ENCODE measurements at regions not wholly inside any gene's neighbourhood (a gene's known extent, or its start where the extent isn't known, plus 50 kb on each side); places are given as distances from the start of the nearest gene placed in this dataset.

DNA sequence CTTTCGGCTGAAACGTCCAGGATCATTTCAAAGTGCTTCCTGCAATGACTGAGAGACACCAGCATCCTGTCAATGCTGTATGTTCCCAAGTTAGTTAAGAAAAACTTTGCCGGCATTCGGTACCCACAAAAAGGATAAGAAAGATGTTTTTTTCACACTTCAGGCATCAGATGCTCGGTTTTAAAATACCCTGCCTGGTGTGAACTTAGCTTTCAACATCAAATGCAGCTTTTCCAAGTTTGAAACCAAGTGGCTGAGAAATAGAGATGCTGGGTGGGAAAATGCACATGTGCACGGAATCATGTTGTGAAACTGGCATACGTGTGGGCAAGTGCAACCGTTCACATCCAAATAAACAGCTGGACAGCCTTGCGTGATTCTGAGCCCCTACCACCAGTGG is 254.9 kb upstream of the IGF1R start:
- DNase-seq, result no peak

DNA sequence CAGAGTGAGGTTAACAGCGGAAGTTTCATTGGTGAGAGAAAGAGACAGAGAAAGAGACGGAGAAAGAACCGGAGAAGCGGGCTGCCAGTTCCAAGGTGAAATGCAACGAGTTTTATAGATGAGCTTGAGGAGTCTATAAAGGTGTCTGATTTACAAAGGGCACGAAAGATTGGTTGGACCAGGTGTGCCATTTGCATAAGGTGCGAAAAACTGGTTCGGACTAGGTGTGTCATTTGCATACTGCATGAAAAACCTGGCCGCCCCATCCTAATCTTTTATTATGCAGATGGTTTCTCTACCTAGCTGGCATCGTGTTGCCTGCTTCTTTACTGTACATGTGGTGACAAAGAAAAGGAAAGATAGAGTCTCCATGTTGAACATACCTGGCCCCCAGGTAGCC is 253.8 kb upstream of the IGF1R start:
- no peak for DNase-seq

DNA sequence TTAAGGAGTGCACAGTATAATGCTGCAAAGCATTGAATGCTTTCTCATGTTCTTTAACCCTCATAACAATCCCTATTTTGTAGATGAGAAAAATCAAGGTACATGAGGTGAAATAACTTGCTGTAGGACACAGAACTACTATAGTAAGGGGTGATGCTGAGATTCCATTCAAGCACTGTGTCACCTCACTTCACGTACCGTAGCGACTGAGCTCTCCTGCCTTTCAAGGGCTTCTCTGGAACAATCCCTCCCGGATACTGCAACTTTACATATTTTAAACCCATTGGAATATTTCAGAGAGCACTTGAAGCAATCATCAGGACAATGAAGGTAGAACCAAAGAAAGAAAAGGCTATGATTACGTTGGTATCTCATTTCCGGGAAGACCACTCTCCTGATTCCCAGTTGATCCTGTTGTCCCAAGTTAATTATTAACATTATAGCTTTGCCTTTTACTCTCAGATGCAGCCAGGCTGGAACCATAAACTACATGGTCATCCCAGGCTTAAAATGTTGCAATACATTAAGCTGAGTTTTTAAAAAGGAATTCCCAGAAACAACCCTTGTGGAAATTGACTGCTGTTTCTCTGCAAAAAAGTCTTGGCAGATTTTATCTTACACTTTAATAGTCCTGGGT is 252.2 kb upstream of the IGF1R start:
- DNase-seq, result no peak

DNA sequence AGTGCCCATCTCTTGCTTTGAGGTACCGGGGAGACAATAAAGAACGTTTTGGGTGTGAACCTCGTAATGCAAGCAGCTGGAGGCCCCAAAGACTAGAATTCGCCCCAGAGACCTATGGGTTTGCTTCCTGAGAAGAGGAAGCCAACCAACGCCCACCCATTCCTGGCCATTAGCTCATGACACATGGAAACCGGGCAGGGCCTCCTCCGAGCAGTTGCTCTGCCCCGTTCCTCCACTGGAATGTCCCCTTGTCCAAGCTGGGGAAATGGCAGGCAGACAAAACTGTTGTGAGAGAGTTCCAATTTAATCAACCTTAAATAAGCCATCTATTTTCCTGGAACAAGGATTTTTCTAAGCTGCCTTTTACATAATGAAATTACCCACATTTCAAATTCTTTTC is 250.9 kb upstream of the IGF1R start:
- no peak for DNase-seq

DNA sequence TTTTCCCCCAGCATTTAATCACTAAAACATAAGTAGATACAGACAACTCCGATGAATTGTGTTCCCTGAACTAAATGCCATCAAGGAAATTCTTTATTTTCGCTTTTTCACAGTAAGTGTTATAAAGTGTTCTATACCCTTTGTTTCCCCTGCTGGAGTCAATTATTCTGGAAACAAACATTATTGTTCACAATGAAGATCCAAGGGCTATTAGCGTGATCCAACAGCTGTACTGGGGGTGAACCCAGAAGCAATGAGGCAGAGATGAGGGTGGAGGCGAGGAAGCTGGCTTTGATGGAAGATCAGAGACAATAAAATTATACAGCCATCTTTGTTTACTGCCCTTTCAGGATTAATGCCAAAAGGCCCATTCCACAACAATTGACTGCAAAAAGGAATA is 250.3 kb upstream of the IGF1R start:
- DNase-seq, result no peak

DNA sequence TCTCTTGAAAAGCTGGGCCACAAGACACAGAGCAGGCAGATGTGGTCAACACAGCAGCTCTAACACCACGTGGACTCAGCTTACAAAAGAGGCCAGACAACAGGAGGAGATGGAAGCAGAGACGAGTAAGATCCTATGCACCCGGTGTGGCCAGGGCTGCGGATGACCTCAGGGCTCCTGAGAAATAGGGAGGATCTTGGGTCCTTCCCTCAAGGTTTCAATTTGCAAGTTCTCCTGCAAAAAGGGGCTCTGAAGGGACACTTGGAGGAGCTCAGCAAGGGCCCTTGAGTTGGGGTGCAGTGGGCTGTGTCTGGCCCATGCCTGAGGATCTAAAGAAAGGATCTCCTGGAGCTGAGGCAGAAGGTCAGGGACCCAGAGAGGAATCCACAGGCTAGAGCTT is 249.5 kb upstream of the IGF1R start:
- DNase-seq, result no peak

DNA sequence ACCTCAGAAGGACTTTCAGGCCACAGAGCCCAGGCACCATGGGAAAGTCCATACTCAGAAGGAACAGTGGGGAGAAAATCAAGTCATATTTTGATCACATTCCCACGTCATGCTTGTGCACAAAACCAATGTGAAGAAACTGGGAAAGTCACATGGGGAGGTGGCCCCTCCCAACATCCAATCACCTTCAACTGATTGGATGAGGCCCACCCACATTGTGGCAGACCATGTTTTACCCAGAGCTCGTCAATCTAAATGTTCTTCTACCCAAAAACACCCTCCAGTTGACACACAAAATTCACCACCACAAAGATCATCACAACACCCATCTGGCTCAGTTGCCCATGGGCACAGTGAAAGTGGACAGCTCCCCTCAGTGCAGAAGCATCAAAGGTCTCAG is 248.2 kb upstream of the IGF1R start:
- no peak for DNase-seq

DNA sequence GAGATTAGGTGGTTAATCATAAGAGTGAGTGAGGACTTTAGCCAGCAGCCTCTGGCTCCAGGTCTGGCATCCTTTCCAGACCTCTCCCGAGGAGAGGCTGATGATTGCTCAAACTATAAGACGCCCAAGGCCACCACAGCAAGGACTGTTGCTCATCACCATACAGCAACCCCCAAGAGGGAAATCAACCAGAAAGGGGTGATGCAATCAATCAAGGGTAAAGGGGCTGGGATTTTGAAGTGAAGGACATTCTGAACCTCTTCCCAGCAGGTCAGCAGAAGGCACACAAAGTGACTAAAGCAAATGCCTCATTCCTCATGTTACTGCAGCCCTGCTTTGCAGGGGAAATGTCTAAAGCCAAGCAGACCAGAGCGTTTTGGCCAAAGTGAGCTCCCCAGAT is 247.3 kb upstream of the IGF1R start:
- DNase-seq, result no peak

DNA sequence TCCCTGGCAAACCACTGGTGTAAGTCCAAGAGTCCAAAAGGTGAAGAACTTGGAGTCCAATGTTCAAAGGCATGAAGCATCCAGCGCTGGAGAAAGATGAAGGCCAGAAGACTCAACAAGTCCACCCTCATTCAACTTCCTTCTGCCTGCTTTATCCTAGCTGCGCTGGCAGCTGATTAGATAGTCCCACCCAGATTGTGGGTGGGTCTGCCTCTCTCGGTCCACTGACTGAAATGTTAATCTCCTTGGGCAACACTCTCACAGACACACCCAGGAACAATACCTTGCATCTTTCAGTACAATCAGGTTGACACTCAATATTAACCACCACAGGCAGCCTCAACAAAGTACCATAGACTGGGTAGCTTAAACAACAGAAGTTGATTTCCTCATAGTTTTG is 245.9 kb upstream of the IGF1R start:
- no peak for DNase-seq

DNA sequence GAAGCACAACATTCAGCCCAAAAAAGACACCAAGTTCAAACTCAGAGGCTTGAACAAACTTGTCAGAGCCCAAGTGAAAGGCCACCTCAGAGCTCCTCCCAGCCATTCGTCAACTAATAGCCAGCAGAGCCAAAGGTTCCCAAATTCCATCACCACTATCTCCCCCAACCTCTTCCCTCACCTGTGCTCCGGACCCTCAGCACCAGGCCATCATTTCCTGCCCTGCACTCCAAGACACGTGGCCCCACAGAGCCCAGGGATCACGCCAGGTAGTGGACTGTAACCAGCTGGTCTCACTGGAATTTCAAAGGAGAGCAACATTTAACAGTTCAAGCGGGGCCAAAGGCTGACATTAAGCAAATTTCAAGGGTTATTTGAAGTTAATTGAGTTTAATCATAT is 245.2 kb upstream of the IGF1R start:
- no peak for DNase-seq

DNA sequence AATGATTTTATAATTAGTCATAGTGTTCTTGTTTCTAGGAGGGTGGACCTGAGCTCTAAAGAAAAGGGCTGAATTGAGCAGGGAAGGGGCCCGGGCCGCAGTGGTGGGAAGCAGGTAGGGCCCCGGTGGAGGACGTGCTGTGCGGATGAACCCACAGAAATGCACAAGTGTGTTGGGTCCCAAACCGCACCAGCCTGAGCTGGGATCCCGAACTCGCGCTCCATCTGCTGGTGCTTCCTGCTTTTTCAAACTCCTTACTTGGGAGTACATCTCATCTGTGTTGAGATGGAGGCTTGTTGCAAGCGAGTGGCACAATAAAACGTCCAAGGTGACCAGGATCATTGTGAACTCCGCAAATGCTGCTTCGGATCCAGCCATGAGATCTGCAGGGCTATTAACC is 244.8 kb upstream of the IGF1R start:
- DNase-seq, result no peak

DNA sequence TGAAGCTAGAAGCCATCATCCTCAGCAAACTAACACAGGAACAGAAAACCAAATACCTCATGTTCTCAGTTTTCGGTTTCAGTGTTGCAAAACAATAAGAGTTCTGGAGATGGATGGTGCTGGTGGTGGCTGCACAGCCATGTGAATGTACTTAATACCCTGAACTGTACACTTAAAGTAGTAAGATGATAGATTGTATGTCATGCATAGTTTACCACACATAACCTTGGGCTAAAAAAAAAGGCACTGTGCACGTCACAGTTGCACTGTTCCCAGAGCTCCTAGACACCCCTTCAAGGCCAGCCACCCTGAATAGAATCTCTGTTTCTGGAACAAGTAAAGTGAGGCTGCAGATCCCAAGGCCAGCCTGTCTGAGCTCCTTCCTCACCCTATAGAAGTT is 243.3 kb upstream of the IGF1R start:
- no peak for DNase-seq

DNA sequence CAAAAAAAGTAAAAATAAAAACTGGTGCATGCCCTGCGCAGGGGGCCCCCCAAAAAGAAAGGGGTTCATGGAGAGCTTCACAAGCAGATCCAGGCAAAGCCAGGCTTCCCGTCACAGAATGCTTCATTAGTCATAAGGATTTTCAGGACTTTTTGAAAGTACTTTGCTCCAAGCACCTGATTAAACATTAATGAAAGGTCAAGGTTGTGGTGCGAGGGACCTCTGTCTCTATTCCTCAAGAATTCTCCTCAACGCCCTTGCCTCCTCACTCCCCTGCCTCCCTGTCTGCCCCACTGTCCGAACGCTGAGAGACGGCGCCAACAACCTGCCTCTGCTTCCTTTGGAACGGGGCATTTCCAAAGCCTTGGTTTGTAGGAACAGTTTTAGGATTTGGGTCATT is 240.1 kb upstream of the IGF1R start:
- DNase-seq, result no peak

DNA sequence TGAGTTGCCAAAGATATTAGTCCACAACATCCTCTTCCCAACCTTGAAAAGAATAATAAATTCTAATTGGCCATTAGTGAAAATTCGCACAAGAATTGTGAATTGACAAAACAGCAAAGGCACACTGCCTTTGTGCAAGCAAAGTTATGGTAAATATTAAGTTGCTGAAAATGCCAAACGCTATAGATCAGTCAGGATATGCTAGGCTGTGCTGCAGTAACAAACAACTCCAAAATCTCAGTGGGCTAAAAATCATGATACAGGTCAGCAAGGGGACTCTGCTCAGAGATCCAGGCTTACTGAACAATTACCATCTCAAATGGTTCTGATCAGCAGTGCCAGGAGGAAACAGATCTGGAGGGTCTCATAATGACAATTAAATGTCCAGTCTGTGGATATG is 238.0 kb upstream of the IGF1R start:
- no peak for DNase-seq

DNA sequence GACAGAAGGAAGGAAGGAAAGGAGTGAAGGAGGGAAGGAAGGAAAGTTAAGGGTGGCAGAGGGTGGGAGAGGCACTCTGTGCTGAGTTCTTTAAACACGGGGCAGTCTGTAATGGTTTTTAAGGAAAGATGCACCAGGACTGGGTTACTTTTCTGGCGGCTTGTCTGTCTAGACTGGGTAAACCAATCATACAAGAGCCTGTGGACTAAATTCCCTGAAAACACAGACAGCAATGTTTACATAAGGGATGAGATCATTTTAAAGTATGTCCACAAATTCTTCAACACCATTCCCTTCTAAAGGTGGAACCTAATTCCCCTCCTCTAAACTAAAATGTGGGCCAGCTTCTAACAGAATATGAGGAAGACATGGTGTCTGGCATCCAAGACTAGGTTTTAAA is 235.5 kb upstream of the IGF1R start:
- no peak for DNase-seq

DNA sequence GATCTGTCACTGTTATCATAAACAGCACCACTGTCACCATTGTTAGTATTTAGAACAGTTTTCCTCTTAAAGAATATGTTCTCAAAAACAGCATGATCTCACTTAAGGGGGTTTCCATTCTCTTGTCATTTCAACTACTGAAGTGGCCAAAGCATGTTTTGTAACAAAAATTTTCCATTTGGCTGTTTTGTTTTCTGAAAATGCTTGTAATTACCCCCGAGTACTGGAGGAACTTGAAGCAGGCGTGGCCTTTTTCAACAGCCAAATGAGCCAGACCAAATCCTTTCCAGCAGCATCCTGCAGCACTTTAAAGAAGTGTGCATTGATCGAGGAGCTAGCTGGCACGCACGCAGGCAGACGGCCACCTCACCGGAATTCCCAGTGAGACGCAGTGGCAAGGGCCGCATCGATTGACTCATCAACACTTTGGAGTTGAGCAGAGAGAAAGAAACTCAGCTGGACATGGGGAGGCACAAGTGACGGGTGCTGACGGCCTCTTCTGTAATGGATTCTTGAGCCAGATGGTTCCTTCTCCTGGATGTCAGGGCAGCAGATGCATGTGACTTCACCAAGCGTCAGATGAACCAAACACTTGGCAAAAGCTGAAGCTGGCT is 234.3 kb upstream of the IGF1R start:
- no peak for DNase-seq

DNA sequence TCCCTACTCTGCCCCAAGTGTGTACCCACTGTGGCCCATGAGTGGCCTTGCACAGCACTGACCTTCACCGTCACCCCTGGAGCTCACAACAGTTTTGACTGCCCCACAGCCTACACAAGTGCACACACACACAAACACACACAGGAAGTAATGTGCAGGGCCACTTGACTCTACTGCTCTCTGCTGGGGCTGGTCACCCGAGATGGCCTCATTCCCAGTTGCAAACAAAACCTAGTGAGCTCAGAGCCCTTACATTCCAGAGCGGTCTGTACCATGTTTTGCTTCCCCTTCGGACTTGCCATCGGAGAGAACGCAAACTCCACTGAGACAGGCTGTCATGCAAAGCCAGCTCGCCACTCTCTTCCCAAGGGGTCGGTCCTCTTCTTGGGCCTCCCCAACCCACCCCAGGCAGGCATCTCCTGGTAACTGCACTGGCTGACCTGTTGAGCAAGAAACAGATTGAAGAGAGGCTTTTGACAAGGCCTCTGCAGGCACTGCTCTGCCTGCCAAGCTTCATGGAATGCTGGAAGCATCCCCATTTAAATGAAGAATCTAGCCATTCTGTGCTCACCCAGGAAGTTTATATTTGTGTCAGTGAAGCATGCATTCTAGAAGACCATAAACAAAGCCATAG is 232.0 kb upstream of the IGF1R start:
- no peak for DNase-seq

DNA sequence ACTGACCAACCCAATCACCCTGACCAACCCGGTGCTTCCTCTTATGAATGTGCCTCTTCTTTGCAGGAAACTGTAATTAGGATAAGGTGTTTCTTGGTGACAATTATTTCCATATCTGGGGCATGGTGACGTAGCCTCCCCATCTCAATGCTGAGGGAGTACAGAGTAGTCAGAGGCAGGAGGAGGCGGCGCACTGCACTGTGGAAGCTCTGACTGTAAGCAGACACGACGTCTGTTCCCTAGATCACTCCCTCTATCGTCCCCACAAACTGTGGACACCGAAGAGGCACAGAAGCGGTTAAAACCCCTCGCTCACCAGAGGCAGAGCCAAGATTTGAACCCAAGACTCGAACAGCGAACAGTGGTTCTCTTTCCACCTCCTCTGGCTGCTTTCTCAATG is 231.0 kb upstream of the IGF1R start:
- no peak for DNase-seq

DNA sequence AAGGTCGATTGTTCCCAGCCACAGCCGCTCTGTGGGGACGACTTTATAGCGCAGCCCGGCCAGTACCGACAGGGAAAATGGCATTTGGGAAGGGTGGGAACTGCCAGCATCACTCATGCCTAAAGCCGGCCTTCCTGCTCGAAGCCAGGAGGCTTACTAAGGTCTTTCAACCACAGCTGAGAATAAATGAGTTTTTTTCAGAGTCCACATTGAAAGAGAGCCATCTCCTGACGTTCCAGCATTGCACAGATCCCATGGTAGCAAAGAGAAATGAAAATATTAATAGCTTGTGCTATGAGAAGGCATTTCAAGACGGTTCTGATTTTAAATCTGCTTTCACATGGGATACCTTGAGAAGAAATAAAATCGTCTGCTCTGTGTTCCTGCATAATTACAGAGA is 230.2 kb upstream of the IGF1R start:
- no peak for DNase-seq

DNA sequence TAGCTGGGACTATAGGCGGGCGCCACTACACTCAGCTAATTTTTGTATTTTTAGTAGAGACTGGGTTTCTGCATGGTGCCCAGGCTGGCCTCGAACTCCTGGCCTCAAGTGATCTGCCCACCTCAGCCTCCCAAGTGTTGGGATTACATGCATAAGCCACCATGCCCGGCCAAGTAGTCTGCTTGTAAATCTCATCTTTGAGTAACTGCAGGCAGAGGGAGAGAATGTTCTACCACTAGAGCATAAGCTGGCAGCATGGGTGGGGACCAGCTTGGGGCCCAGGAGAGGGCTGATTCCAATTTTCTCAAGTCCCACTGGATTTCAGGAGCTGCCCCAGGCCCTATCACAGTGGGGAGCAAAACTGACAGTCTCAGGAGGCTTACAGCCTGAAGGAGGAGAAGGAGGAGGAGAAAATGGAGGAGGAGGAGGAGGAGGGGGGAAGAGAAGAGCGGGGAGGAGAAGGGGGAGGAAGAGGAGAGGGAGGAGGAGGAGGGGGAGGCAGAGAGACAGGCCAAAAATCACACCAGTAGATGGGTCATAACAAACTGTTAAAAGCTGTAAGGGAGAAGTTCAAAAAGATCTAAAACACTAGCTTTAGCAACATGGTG is 229.1 kb upstream of the IGF1R start:
- no peak for DNase-seq

DNA sequence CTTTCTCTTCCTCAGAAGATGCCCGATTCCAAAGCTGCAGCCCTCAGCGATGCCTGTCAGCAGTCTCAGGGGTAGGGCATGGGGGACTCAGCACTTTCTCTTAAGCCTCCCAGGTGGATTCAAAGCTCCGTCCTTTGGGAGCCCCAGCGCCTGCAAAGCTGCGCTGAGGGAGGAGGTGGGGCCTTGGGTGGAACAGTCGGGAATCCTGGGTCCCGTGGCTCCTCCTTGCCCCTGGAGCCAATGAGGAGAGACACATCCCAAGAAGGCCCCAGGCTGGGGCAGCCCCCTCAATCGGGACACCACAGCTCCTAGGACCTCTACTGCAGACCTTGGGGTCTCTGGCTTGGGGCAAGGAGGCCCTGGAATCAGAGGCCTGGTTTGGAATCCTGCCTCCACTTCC is 227.5 kb upstream of the IGF1R start:
- no peak for DNase-seq

DNA sequence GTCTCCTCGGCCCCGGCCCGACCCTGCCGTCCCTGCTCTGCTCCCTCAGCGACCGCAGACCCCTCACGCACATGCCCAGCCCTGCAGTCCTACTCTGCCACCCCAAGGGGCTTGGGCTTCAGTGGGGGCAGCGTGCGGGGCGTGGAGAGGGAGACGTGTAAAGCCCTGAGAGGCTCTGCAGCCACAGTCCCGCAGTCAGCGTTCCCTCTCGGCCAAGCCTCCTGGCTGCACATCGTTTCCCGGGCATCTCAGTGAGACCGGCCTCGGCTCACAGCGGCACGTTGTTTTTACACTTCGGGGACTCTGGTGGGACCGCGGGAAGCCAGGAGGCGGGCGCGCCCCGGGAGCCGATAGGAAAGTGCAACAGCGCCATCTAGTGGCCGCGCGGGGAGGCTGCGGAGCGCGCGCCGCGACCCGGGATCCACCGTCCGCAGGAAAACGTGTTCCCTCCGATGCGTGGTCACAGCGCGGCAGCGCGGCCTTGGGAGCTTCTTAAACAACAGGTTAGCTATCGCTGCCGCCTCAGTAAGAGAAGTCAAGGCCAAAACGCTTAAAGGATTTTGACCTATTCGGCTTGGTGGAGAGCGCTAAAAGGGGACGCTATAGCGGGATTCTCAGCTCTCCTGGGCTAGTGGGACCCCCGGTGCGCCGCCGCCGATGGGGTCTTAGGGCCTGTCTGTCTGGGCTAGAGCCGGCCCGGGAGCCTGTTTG is 226.8 kb upstream of the IGF1R start:
- peak in 1 of 2 experiments; percentile 28 for DNase-seq

DNA sequence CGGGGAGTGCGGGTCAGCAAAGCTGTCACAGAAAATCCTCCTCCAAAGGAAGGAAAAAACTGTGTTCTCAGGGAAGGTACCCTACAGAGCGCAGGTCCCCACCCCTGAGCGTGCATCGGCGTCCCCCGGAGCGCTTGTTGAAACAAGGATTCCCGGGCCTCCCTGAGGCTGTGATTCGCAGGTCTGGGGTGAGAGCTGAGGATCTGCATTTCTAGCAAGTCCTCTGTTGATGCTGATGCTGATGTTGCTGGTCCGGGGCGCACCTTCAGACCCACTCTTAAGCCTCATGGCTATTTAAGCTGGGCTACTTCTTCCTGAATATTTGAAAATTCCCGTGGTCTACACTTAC is 226.2 kb upstream of the IGF1R start:
- DNase-seq, result no peak

DNA sequence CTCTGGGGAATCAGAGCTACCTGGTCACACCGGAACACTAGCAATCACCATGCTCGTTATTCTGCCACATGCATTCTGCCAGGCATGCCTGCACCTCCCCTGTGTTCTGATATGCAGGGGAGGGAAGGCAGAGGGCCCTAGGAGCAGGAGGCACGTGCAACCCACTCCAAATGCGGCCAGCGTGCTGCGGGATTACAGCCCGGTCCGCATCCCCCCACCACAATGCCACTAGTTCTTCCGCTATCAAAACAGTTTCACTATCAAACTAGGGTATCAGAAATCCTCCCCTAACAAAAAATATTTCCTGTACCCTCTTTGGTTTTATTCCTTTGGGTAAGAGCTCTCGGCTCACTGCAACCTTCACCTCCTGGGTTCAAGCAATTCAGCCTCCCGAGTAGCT is 223.2 kb upstream of the IGF1R start:
- no peak for DNase-seq
